Gastrocnemius medialis (tissue), 4 donors: ENCODE measurements at regions not wholly inside any gene's neighbourhood (a gene's known extent, or its start where the extent isn't known, plus 50 kb on each side); places are given as distances from the start of the nearest gene placed in this dataset.

Source experiments
- ATAC-seq, 2 donors: fragments of 150-250 bp; one replicate each; pipeline ENCODE4 v1.9.1; 2016
- DNase-seq, 2 donors: peaks; one replicate each; pipeline ENCODE4 v3.0.0-alpha.2; 2019
- H3K27ac ChIP-seq, 4 donors: fragments of 200-600 bp; sonication (generic); 1 replicate in 1 of 4; 2 replicates in 3 of 4; pipeline ENCODE4 v1.5.1; 2016 to 2018; ENCODE audit warnings: mild to moderate bottlenecking in 2 of 4, moderate library complexity in 1 of 4
- H3K27me3 ChIP-seq, 3 donors: fragments of 200-600 bp; sonication (generic) in 2 of 3; 1 replicate in 1 of 3; 2 replicates in 2 of 3; pipeline versions ENCODE4 v1.5.1 to v1.6.0; 2016 to 2019; ENCODE audit warnings: mild to moderate bottlenecking in 1 of 3, moderate library complexity in 1 of 3
- H3K36me3 ChIP-seq, 2 donors: fragments of 200-600 bp; sonication (generic) in 1 of 2; one replicate each; pipeline ENCODE4 v1.5.1; 2017 to 2018
- H3K4me1 ChIP-seq, 2 donors: fragments of 200-600 bp; sonication (generic) in 1 of 2; one replicate each; pipeline ENCODE4 v1.5.1; 2016 to 2017; ENCODE audit warnings: mild to moderate bottlenecking in 2 of 2
- H3K4me3 ChIP-seq, 4 donors: fragments of 200-600 bp; sonication (generic) in 3 of 4; 1 replicate in 1 of 4; 2 replicates in 3 of 4; pipeline ENCODE4 v1.5.1; 2016 to 2019; ENCODE audit warnings: mild to moderate bottlenecking in 2 of 4
- H3K9me3 ChIP-seq, 3 donors: fragments of 200-600 bp; sonication (generic) in 2 of 3; 1 replicate in 1 of 3; 2 replicates in 2 of 3; pipeline ENCODE4 v1.5.1; 2016 to 2019
- POLR2A ChIP-seq, 2 donors: fragments of 450-650 bp; IDR thresholded peaks; one replicate each; pipeline ENCODE4 v1.6.1; 2017; ENCODE audit warnings: antibody characterized with exemption in 2 of 2, mild to moderate bottlenecking in 2 of 2, moderate library complexity in 2 of 2
- in situ Hi-C, 4 donors: fragments of 200-750 bp; cut with MboI; loops; one replicate each; pipeline versions ENCODE4 v1.15.0 to v1.8.0; 2017; ENCODE audit warnings: low sequenced_read_pairs in 4 of 4
- intact Hi-C: fragments of 100-400 bp; cut with DNase I; formaldehyde crosslinking; loops from one replicate; pipeline ENCODE4 v1.15.1; 2023; ENCODE audit warnings: low total_unique reads
- TF ChIP-seq, protein P1 (sequence below), 5 experiments: fragments of 450-650 bp in 3 of 5; fragments of 200-600 bp in 2 of 5; sonication (generic) in 2 of 5; IDR thresholded peaks in 4 of 5; conservative IDR thresholded peaks in 1 of 5; 1 replicate in 4 of 5; 2 replicates in 1 of 5; pipeline ENCODE4 v1.5.1; 2016 to 2019; ENCODE audit warnings: antibody characterized with exemption in 5 of 5, mild to moderate bottlenecking in 3 of 5, moderate library complexity in 3 of 5

DNA sequence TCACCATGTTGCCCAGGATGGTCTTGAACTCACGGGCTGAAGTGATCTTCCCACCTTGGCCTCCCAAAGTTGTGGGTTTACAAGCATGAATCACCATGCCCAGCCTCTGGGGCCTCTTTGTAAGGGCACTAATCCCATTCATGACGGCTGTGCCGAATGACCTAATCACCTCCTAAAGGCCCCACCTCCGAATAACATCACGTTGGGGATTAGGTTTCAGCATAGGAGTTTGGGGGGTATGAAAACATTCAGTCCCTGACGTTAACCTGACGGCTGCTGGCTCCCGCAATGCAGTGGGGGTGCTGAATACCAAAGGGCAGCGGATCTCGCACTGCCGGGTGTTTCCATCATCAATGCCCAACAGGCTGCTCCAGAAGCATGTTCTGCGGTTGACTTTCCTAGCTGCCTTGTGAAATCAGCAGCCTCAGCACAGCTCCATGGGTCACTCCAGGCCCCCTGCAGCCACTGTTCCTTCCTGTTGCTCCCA, 120.8 kb upstream of the SEC14L1 start:
- Histone ChIP-seq H3K4me3 (no peak overlapping the region), H3K27ac (no peak overlapping the region), H3K4me1 (no peaks in the 10 kb centered on the region), H3K36me3 (no peaks in the 10 kb centered on the region), H3K9me3 (no peaks in the 10 kb centered on the region), H3K27me3 (peaks cover 0 to 14% (median 0%) of the 10 kb centered on the region in 3 donors)
- in situ Hi-C loops = no loop called here
- ATAC-seq = no peak
- DNase-seq = no peak
- TF ChIP-seq, protein P1, sequence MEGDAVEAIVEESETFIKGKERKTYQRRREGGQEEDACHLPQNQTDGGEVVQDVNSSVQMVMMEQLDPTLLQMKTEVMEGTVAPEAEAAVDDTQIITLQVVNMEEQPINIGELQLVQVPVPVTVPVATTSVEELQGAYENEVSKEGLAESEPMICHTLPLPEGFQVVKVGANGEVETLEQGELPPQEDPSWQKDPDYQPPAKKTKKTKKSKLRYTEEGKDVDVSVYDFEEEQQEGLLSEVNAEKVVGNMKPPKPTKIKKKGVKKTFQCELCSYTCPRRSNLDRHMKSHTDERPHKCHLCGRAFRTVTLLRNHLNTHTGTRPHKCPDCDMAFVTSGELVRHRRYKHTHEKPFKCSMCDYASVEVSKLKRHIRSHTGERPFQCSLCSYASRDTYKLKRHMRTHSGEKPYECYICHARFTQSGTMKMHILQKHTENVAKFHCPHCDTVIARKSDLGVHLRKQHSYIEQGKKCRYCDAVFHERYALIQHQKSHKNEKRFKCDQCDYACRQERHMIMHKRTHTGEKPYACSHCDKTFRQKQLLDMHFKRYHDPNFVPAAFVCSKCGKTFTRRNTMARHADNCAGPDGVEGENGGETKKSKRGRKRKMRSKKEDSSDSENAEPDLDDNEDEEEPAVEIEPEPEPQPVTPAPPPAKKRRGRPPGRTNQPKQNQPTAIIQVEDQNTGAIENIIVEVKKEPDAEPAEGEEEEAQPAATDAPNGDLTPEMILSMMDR (IDR thresholded peaks at IDR 0.05 in 4 of 5, conservative IDR thresholded peaks at IDR 0.05 in 1 of 5) = no peak
- no peak for TF ChIP-seq POLR2A (IDR thresholded peaks at IDR 0.05)
- intact Hi-C loops = no loop called here

DNA sequence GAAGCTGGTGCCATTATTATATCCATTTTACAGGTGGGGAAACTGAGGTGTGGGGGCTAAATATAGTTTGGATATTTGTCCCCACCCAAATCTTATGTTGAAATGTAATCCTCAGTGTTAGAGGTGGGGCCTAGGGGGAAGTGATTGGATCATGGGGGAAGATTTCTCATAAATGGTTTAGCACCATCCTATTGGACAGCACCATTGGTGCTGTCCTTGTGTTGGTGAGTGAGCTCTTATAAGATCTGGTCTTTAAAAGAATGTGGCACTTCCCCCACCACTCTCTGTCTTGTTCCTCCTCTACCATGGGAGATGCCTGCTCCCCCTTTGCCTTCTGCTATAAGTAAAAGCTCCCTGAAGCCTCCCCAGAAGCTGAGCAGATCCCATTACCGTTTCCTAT, 119.8 kb upstream of the SEC14L1 start:
- Histone ChIP-seq H3K27me3 (peaks cover 0 to 14% (median 0%) of the 10 kb centered on the region in 3 donors), H3K27ac (no peak overlapping the region), H3K36me3 (no peaks in the 10 kb centered on the region), H3K4me3 (no peak overlapping the region), H3K4me1 (no peaks in the 10 kb centered on the region), H3K9me3 (no peaks in the 10 kb centered on the region)
- intact Hi-C loops = no loop called here
- no peak for TF ChIP-seq POLR2A (IDR thresholded peaks at IDR 0.05)
- TF ChIP-seq, protein P1 (IDR thresholded peaks at IDR 0.05 in 4 of 5, conservative IDR thresholded peaks at IDR 0.05 in 1 of 5) = no peak
- in situ Hi-C loops = no loop called here
- DNase-seq (no peak), ATAC-seq (no peak)

DNA sequence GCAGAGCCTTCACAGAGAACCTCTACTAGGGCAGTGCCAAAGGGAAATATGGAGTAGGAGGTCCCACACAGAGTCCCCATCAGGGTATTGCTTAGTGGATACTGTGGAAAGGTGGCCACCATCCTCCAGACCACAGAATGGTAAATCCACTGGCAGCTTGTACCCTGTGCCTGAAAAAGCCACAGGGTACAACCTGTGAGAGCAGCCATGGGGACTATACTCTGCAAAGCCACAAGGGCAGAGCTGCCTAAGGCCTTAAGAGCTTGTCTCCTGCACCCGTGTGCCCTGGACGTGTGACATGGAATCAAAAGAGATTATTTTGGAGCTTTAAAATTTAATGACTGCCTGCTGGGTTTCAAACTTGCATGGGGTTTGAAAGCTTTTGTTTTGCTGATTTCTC, 118.0 kb upstream of the SEC14L1 start:
- no peaks in the 10 kb centered on the region for H3K9me3 ChIP-seq
- peaks cover 0 to 14% (median 0%) of the 10 kb centered on the region in 3 donors for H3K27me3 ChIP-seq
- no peak overlapping the region for H3K27ac ChIP-seq
- H3K4me3 ChIP-seq = no peak overlapping the region
- ATAC-seq (no peak), DNase-seq (no peak)
- in situ Hi-C loops = no loop called here
- no peaks in the 10 kb centered on the region for H3K4me1 ChIP-seq
- intact Hi-C loops = no loop called here
- no peaks in the 10 kb centered on the region for H3K36me3 ChIP-seq
- no peak for TF ChIP-seq POLR2A (IDR thresholded peaks at IDR 0.05)
- TF ChIP-seq, protein P1 (IDR thresholded peaks at IDR 0.05 in 4 of 5, conservative IDR thresholded peaks at IDR 0.05 in 1 of 5) = no peak

DNA sequence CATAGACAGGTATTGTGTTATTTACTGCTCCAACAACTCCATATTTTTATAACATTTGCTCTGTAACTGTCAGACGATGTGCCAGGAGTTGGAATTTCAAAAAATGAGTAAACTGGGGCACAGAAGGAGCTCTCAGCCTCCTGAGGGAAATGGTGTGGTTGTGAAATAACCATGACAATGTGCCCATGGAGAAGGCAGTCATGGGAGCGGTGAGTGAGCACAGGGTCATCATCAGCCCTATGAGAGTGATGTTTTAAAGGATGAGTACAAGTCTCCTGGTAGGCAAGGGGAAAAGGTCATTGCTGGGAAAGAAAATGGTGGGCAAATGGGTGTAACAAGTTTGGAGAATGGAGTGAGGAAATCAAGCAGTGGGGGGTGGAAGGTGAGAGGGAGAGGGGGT, 115.0 kb upstream of the SEC14L1 start:
- in situ Hi-C loops = loop anchor here in 1 of 4 donors (25.0 kb wide), 1 partner anchor 712 kb away; no protein-coding TSS in a partner anchor

More for the DNA sequence above, 115.0 kb upstream of the SEC14L1 start:
- no peaks in the 10 kb centered on the region for H3K4me1 ChIP-seq
- no peaks in the 10 kb centered on the region for H3K36me3 ChIP-seq
- H3K9me3 ChIP-seq = no peaks in the 10 kb centered on the region
- intact Hi-C loops = no loop called here
- no peak for TF ChIP-seq POLR2A (IDR thresholded peaks at IDR 0.05)
- TF ChIP-seq, protein P1 (IDR thresholded peaks at IDR 0.05 in 4 of 5, conservative IDR thresholded peaks at IDR 0.05 in 1 of 5) = no peak
- ATAC-seq (no peak), DNase-seq (no peak)
- H3K27me3 ChIP-seq = peaks cover 0 to 3% (median 0%) of the 10 kb centered on the region in 3 donors
- H3K4me3 ChIP-seq = no peak overlapping the region
- no peak overlapping the region for H3K27ac ChIP-seq
